ENCODE measurements at regions not wholly inside any gene's neighbourhood (a gene's known extent, or its start where the extent isn't known, plus 50 kb on each side); places are given as distances from the start of the nearest gene placed in this dataset.

DNA sequence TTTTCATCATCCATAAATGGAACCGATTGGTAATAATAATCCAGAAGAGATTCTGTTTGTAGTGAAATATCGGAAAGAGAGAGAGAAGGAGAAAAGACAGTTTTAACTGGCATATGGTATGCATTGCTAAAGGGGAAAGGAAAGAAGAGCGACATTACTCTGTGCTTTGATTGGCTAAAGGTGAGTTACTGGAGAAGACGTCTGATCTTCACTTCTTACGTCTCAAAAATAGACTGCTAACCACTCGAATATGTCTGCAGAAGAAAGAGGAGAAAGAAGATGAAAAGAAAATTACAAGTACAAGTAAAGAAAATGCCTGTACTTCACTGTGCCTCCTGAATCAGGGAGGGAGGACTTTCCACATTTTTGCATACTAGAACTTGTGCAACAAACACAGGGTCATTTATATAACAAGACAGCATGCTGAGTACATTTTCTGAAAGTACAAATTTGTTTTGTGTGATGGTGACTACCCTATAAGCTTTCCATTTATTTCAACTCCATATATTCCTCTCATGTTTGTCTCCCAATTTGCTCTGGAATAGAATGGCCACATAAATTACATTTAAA is 787.2 kb downstream of the RNF144A start:
- WGBS, 2 donors, result 69 to 72% methylated on average over 6 of the region's 6 CpGs

DNA sequence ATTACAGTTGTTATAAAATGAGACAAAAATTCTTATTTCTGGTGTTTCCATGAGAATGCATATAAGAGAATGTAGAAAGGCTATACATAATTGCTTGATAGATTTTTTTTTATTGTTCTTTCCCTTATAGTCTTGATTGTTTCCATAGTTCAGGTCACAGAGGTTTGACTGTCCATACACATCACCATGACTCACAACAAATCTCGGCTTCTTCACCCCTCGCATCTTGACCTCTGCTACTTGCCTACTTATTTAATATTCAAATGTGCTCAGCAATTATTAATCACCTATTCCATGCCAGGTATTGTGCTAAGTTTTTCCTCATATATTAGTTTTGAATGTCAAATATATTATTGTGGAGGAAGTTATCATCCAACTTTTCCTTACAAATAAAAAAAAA is 789.6 kb downstream of the RNF144A start:
- Histone ChIP-seq H3K27ac (no peak overlapping the region), H3K4me3 (replicated peaks in 1 of 3) (no peak overlapping the region), H3K4me1 (no peaks in the 10 kb centered on the region), H3K27me3 (no peaks in the 10 kb centered on the region), H3K36me3 (no peaks in the 10 kb centered on the region), H3K9me3 (no peaks in the 10 kb centered on the region)
- intact Hi-C loops (cut with DNase I), result no loop called here
- TF ChIP-seq, protein P1, sequence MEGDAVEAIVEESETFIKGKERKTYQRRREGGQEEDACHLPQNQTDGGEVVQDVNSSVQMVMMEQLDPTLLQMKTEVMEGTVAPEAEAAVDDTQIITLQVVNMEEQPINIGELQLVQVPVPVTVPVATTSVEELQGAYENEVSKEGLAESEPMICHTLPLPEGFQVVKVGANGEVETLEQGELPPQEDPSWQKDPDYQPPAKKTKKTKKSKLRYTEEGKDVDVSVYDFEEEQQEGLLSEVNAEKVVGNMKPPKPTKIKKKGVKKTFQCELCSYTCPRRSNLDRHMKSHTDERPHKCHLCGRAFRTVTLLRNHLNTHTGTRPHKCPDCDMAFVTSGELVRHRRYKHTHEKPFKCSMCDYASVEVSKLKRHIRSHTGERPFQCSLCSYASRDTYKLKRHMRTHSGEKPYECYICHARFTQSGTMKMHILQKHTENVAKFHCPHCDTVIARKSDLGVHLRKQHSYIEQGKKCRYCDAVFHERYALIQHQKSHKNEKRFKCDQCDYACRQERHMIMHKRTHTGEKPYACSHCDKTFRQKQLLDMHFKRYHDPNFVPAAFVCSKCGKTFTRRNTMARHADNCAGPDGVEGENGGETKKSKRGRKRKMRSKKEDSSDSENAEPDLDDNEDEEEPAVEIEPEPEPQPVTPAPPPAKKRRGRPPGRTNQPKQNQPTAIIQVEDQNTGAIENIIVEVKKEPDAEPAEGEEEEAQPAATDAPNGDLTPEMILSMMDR (IDR thresholded peaks at IDR 0.05), result no peak
- no peak for TF ChIP-seq POLR2A (IDR thresholded peaks at IDR 0.05)
- 95 to 97% methylated on average over 2 of the region's 2 CpGs for WGBS, 2 donors
- no peak for DNase-seq

More for the DNA sequence above, 787.2 kb downstream of the RNF144A start:
- Histone ChIP-seq H3K36me3 (no peaks in the 10 kb centered on the region), H3K27ac (no peak overlapping the region), H3K27me3 (no peaks in the 10 kb centered on the region), H3K4me3 (replicated peaks in 1 of 3) (no peak overlapping the region), H3K9me3 (no peaks in the 10 kb centered on the region), H3K4me1 (no peaks in the 10 kb centered on the region)
- intact Hi-C loops (cut with DNase I), result no loop called here
- TF ChIP-seq POLR2A (IDR thresholded peaks at IDR 0.05), result no peak
- TF ChIP-seq, protein P1 (IDR thresholded peaks at IDR 0.05), result no peak
- no peak for DNase-seq

DNA sequence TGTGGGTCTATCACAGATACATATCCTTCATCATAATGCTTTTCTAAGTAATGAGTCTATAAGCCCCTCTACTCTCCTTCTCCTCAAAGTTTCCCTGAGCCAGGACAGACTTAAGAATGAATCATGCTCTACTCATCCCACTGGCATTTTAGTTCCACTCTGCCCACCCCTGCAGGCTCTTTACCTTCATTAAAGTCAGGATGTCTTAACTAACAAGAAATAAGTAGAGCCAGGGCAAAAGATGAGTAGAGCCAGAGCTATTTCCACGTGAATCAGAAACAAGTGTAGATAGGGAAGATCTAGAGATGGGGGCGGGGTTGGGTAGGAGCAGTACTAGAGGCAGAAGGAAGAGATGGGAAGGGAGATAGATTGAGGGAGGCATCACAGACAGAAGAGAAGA is 790.5 kb downstream of the RNF144A start:
- H3K9me3 ChIP-seq, result no peaks in the 10 kb centered on the region
- H3K4me1 ChIP-seq, result no peaks in the 10 kb centered on the region
- H3K36me3 ChIP-seq, result no peaks in the 10 kb centered on the region
- intact Hi-C loops (cut with DNase I), result no loop called here
- TF ChIP-seq, protein P1 (IDR thresholded peaks at IDR 0.05), result no peak
- no peak for TF ChIP-seq POLR2A (IDR thresholded peaks at IDR 0.05)
- H3K4me3 ChIP-seq (replicated peaks in 1 of 3), result no peak overlapping the region
- H3K27me3 ChIP-seq, result no peaks in the 10 kb centered on the region
- 82 to 95% methylated on average over 2 of the region's 2 CpGs for WGBS, 2 donors
- DNase-seq, result no peak
- no peak overlapping the region for H3K27ac ChIP-seq

DNA sequence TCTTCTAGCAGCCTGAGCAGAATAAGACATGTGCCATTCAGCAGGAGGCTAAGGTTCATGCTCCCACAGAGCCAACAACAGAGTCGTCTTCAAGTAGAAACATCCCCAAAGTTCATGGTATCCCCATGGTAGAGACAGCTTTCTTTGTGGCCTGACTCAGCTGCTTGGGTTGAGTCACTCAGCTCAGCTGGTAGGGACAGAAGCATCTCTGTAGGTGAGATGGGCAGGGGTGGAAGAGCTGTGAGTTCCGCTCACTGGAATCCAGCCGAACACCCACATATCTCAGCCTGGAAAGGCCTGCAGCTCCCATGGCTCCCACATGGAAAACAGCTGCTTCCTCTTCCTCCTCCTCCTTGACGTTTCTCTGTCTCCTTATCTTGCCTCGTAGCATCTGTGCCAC is 792.7 kb downstream of the RNF144A start:
- no peak for TF ChIP-seq POLR2A (IDR thresholded peaks at IDR 0.05)
- TF ChIP-seq, protein P1 (IDR thresholded peaks at IDR 0.05), result no peak
- DNase-seq, result no peak
- Histone ChIP-seq H3K36me3 (no peaks in the 10 kb centered on the region), H3K4me1 (no peaks in the 10 kb centered on the region), H3K4me3 (replicated peaks in 1 of 3) (no peak overlapping the region), H3K9me3 (no peaks in the 10 kb centered on the region), H3K27me3 (no peaks in the 10 kb centered on the region), H3K27ac (no peak overlapping the region)
- WGBS, 2 donors, result 64 to 82% methylated on average over 5 of the region's 5 CpGs
- intact Hi-C loops (cut with DNase I), result no loop called here

DNA sequence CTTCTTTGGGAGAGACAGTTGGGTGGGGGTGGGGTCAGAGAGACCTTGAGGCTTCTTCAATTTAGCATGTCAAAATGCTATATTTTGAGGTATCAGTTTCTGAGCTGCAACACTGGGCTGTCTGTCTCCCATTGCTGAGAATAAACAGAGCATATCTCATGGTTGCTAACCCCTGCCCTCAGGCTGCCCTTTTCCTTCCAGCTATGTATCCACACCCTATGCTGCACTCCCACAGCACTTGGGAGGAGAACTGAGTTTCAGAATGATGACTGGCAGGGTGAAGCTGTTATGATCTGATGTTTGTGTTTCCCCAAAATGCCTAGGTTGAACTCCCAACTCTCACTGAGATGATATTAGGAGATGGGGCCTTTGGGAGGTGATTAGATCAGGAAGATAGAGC is 794.0 kb downstream of the RNF144A start:
- no peak for DNase-seq
- TF ChIP-seq, protein P1 (IDR thresholded peaks at IDR 0.05), result no peak
- no peak for TF ChIP-seq POLR2A (IDR thresholded peaks at IDR 0.05)
- no peaks in the 10 kb centered on the region for H3K27me3 ChIP-seq
- no peaks in the 10 kb centered on the region for H3K36me3 ChIP-seq
- no peaks in the 10 kb centered on the region for H3K4me1 ChIP-seq
- intact Hi-C loops (cut with DNase I), result no loop called here
- no peak overlapping the region for H3K27ac ChIP-seq
- H3K4me3 ChIP-seq (replicated peaks in 1 of 3), result no peak overlapping the region
- H3K9me3 ChIP-seq, result no peaks in the 10 kb centered on the region
